ENCODE measurements at regions not wholly inside any gene's neighbourhood (a gene's known extent, or its start where the extent isn't known, plus 50 kb on each side); places are given as distances from the start of the nearest gene placed in this dataset.
"Not testable (repeated sequence)": the region's sequence is repeated elsewhere in the genome, so short reads cannot be mapped to it uniquely, and the experiment has no call there.

DNA sequence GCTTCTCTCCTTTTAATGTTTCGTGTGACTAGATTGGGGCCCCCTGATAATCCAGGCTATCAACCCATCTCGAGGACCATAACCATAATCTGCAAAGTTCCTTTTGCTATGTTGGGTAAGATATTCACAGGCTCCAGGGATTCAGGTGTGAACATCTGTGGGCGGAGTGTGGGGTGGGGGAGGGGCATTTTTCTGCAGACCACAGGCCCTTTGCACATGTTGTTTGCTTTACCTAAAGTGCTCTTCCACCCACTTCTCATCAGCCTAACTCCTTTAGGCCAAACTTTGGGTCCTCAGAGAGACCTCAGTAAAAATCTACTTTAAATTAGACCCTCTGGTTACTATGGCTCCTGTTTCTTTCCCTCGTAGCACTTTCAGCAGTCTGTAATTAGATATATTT is 284.4 kb downstream of the WDR11 start:
- Histone ChIP-seq H3K27me3 (no peaks in the 10 kb centered on the region), H3K27ac (no peak overlapping the region), H3K4me3 (no peak overlapping the region), H3K36me3 (no peaks in the 10 kb centered on the region), H3K4me1 (peaks cover 0 to 4% (median 4%) of the 10 kb centered on the region in 4 donors), H3K9me3 (no peaks in the 10 kb centered on the region)
- TF ChIP-seq POLR2AphosphoS5 (IDR thresholded peaks at IDR 0.05) (no peak), EP300 (IDR thresholded peaks at IDR 0.05; ENCODE audit: low read depth) (no peak)
- intact Hi-C loops (cut with DNase I; ENCODE audit: low total_unique reads) (no loop called here), in situ Hi-C loops (cut with MboI; ENCODE audit: low pct_ligation_motif_present in 1 of 4, low pct_unique_long_range_greater_than_20kb in 1 of 4, low sequenced_read_pairs in 3 of 4) (no loop called here)
- DNase-seq = no peak
- WGBS, 2 donors (ENCODE audit: low coverage in 1 of 2) = 88 to 94% methylated on average over 2 to 4 of the region's 4 CpGs

DNA sequence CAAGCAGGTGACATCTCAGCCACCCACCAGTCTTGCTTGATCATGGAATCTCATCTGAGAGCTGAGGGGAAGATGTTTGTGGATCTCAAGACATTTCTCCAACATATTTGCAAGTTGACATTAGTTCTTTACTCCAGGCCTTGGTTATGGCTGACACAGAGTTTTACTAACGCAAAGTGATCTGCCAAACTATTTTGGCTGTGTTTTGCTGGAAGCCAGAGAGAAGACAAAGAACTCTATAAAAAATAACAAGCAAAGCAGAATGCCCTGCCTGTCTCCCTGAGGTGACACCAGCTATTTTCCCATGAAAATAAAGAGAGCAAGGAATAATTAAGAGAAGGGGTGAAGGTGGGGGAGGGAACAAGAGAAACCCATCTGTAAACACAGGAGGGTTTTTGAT is 286.4 kb downstream of the WDR11 start:
- Histone ChIP-seq H3K36me3 (no peaks in the 10 kb centered on the region), H3K4me3 (no peak overlapping the region), H3K4me1 (peaks cover 0 to 4% (median 4%) of the 10 kb centered on the region in 4 donors), H3K27ac (peak overlapping the region in 3 of 4 donors; percentile 38 to 64 (median 57)), H3K9me3 (no peaks in the 10 kb centered on the region), H3K27me3 (no peaks in the 10 kb centered on the region)
- TF ChIP-seq, protein P1, sequence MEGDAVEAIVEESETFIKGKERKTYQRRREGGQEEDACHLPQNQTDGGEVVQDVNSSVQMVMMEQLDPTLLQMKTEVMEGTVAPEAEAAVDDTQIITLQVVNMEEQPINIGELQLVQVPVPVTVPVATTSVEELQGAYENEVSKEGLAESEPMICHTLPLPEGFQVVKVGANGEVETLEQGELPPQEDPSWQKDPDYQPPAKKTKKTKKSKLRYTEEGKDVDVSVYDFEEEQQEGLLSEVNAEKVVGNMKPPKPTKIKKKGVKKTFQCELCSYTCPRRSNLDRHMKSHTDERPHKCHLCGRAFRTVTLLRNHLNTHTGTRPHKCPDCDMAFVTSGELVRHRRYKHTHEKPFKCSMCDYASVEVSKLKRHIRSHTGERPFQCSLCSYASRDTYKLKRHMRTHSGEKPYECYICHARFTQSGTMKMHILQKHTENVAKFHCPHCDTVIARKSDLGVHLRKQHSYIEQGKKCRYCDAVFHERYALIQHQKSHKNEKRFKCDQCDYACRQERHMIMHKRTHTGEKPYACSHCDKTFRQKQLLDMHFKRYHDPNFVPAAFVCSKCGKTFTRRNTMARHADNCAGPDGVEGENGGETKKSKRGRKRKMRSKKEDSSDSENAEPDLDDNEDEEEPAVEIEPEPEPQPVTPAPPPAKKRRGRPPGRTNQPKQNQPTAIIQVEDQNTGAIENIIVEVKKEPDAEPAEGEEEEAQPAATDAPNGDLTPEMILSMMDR (IDR thresholded peaks at IDR 0.05) = no peak
- no peak for TF ChIP-seq POLR2A (IDR thresholded peaks at IDR 0.05)
- no peak for TF ChIP-seq POLR2AphosphoS5 (IDR thresholded peaks at IDR 0.05)
- TF ChIP-seq EP300 (IDR thresholded peaks at IDR 0.05; ENCODE audit: low read depth) = no peak
- 67 to 77% methylated on average over 1 of the region's 1 CpG for WGBS, 2 donors (ENCODE audit: low coverage in 1 of 2)
- no peak for DNase-seq
- intact Hi-C loops (cut with DNase I; ENCODE audit: low total_unique reads) = no loop called here
- in situ Hi-C loops (cut with MboI; ENCODE audit: low pct_ligation_motif_present in 1 of 4, low pct_unique_long_range_greater_than_20kb in 1 of 4, low sequenced_read_pairs in 3 of 4) = no loop called here

DNA sequence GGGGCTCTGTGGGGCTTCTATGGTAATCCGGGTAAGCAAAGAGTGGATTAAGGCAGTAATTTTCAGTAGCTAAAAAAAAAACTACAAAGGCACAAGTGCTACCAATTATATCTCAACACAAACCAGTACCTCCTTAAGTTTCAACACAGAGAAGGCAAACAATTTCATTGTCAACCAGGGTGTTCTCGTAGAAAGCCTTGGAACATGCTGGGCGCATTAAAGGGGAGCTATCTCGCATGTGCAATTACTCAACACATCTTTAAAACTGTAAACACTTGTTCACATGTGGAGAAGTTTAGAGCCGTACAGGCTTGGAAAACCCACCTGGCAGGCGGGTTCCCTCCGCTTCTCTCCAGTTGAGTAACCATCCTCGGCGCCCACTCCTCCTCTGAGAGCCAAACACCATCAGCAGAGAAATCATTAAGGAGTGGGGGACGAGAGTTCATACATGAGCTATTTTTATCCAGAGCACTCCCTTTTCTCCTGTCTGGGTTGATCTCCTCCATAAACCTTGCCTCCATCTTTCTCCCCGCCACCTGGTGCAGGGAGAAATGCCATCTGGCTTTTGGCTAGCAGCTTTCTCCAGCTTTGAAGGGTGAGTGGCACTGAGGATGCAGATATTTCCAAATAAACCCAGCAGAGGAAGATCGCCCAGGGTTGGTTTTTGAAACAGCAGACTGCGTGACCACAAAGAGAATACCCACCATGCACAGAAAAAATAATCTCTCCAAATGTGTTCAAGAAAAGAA is 287.1 kb downstream of the WDR11 start:
- H3K4me3 ChIP-seq = no peak overlapping the region
- no peaks in the 10 kb centered on the region for H3K36me3 ChIP-seq
- no peak for DNase-seq
- no peaks in the 10 kb centered on the region for H3K27me3 ChIP-seq
- in situ Hi-C loops (cut with MboI; ENCODE audit: low pct_ligation_motif_present in 1 of 4, low pct_unique_long_range_greater_than_20kb in 1 of 4, low sequenced_read_pairs in 3 of 4) = no loop called here
- H3K27ac ChIP-seq = peak overlapping the region in 3 of 4 donors; percentile 38 to 64 (median 57)
- intact Hi-C loops (cut with DNase I; ENCODE audit: low total_unique reads) = loop anchor here (2.0 kb wide), 1 partner anchor 105 kb away; no protein-coding TSS in a partner anchor
- H3K9me3 ChIP-seq = no peaks in the 10 kb centered on the region
- peaks cover 0 to 4% (median 4%) of the 10 kb centered on the region in 4 donors for H3K4me1 ChIP-seq
- 73 to 80% methylated on average over 9 to 13 of the region's 13 CpGs for WGBS, 2 donors (ENCODE audit: low coverage in 1 of 2)
- TF ChIP-seq, protein P1 (IDR thresholded peaks at IDR 0.05) = no peak
- no peak for TF ChIP-seq POLR2A (IDR thresholded peaks at IDR 0.05)
- TF ChIP-seq EP300 (IDR thresholded peaks at IDR 0.05; ENCODE audit: low read depth) = no peak
- TF ChIP-seq POLR2AphosphoS5 (IDR thresholded peaks at IDR 0.05) = no peak

DNA sequence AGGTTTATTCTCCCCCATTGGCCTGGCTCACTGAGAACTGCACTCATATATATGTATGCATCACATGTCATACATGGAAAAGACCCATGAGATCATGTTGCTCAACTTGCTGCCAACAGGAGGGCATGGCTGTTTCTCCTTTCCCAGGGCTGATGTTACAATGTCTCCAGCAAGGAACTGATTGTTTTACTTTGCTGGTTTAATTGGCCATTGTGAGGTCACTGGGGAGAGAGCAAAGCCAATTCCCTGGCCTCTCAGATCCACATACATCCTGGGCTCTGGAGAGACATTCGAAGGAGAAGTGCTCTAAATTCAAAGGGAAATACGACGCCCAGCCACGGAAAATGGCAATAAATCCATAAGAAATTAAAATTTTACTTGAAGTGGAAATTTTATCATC is 287.8 kb downstream of the WDR11 start:
- WGBS, 2 donors (ENCODE audit: low coverage in 1 of 2) = 90 to 93% methylated on average over 4 of the region's 4 CpGs
- peaks cover 0 to 4% (median 4%) of the 10 kb centered on the region in 4 donors for H3K4me1 ChIP-seq
- TF ChIP-seq POLR2A (IDR thresholded peaks at IDR 0.05) (no peak), EP300 (IDR thresholded peaks at IDR 0.05; ENCODE audit: low read depth) (no peak), POLR2AphosphoS5 (IDR thresholded peaks at IDR 0.05) (no peak)
- TF ChIP-seq, protein P1 (IDR thresholded peaks at IDR 0.05) = no peak
- intact Hi-C loops (cut with DNase I; ENCODE audit: low total_unique reads) = loop anchor here (2.0 kb wide), 1 partner anchor 106 kb away; no protein-coding TSS in a partner anchor
- peak overlapping the region in 2 of 4 donors; percentile 57 to 64 for H3K27ac ChIP-seq
- no peak overlapping the region for H3K4me3 ChIP-seq
- no peaks in the 10 kb centered on the region for H3K36me3 ChIP-seq
- DNase-seq = no peak
- in situ Hi-C loops (cut with MboI; ENCODE audit: low pct_ligation_motif_present in 1 of 4, low pct_unique_long_range_greater_than_20kb in 1 of 4, low sequenced_read_pairs in 3 of 4) = no loop called here
- H3K9me3 ChIP-seq = no peaks in the 10 kb centered on the region
- no peaks in the 10 kb centered on the region for H3K27me3 ChIP-seq

DNA sequence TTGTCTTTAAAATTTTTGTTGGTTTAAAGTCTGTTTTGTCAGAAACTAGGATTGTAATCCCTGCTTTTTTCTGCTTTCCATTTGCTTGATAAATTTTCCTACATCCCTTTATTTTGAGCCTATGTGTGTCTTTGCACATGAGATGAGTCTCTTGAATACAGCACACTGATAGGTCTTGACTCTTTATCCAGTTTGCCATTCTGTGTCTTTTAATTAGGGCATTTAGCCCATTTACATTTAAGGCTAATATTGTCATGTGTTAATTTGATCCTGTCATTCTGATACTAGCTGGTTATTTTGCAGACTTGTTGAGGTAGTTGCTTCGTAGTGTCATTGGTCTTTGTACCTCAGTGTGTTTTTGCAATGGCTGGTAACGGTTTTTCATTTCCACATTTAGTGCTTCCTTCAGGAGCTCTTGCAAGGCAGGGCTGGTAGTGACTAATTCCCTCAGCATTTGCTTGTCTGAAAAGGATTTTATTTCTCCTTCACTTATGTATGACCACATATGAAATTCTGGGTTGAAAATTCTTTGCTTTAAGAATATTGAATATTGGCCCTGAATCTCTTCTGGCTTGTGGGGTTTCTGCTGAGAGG is 294.7 kb downstream of the WDR11 start:
- intact Hi-C loops (cut with DNase I; ENCODE audit: low total_unique reads); H3K27me3 ChIP-seq; H3K4me3 ChIP-seq; H3K4me1 ChIP-seq; DNase-seq; H3K27ac ChIP-seq; H3K36me3 ChIP-seq; in situ Hi-C loops (cut with MboI; ENCODE audit: low pct_ligation_motif_present in 1 of 4, low pct_unique_long_range_greater_than_20kb in 1 of 4, low sequenced_read_pairs in 3 of 4): not testable (repeated sequence)
- H3K9me3 ChIP-seq = peaks cover 3 to 10% of the 10 kb centered on the region in 2 donors
- 38 to 40% methylated on average over 2 of the region's 2 CpGs for WGBS, 2 donors (ENCODE audit: low coverage in 1 of 2)
